ENCODE measurements at regions not wholly inside any gene's neighbourhood (a gene's known extent, or its start where the extent isn't known, plus 50 kb on each side); places are given as distances from the start of the nearest gene placed in this dataset.
A peak's percentile ranks its signal among the peaks of the same experiment; 100 is the strongest.

DNA sequence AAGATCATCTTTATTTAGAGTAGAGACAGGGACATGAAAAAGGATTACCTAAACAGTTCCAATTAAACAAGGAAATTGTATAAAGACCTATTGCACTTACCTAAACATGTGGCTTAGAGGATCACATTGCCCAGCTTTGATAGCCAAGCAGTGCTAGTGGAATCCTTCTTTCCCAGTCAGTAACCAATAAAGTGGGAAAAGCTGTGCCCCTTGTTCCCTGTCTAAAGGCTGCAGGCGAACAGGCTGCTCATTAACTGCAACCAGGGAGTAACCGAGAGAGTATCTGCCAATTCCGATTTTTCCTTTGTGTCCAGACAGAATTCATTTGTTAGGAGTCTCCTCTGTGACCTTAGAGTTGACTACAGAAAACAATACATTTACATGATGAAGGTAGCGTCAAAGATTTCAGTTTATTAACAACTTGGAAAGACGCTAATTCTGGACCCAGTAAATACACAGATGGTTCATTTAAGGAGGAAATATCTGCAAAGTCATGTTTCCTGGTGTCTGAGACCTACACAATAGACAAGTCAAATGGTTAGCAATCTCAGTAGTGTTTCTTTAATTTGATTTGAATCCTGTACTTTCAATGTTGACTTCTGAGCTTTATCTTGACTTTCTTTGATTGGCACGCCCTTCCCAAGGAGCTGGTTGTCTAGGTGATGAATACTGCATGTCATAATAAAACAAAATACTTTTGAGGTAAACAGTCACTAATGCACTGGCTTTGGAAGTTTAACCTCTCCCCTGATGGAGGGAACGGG is 57.3 kb upstream of the MET start:
- DNase-seq = no peak

DNA sequence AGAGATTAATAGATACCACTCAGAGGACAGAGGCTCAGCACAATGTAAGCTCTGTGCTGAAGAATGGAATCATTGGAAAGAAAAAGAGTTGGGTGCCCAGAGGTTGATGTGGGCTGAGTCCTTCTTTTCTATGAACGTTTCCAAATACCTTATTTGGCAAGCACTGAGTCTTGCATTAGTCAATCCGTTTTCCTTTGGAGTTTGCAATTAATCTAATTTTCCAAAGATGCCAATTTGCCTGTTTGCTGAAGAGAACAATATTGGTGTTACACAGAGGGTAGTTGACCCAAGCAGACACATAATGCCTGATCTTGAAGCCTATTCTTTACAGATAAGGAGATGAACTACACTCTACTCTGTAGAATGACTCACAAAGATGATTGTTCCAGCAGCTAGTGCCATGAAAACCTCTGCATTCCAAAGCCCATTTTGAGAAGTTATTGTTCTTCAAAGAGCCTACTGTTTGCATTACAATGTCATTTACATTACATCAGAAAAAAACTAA is 55.4 kb upstream of the MET start:
- DNase-seq = peak; percentile 22

DNA sequence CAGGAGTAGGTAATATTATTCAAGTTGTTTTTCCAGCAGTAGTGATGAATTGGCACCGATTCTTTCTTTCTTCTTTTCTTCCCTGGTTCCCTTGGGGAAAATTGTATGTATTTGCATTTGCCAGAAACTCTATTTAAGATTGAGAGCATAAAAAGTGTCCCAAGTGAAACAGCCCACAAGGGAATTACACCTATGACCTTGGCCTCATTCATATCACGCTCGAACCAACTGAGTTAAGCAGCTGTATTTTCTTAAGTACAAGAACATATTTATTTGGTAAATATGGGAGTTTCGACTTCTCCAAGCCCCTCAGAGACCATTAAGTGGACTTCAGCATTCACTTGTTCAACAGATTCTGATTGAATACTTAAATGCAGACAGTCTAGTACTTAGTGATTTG is 54.1 kb upstream of the MET start:
- DNase-seq = no peak

DNA sequence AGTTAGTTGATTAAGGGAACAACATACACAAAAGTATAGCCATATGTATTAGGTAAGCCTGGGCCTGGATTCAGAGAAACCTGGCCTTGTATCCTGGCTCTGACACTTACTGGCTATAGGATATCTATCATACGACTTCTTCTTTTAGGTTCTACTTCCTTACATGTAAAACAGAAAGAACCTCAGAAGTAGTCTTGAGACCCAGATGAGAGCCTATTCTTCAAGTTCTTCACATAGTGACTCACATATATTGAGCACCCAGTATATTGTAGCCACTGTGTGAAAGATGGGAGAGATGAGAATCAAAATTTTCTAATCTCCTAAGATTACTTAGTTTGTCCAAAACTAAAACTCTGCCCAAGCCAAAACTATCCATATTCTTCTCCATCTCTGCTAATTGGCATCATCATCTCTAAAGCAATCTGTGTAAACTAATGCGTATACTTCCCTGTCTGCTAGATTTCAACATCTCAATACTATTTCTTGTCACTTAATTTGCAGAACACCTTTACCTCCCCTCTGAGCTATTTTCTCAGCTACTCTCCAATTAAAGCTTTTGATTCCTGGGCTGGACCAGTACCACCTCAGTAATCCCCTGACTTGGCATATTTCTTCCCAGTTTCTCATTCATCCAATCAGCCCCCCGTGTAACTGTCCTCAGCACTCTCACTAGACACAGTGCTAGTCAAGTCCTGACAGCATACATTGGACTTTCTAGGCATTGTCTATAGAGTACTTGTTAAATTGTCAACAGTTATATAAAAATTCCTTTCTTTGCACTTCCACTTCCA is 53.5 kb upstream of the MET start:
- DNase-seq = no peak

DNA sequence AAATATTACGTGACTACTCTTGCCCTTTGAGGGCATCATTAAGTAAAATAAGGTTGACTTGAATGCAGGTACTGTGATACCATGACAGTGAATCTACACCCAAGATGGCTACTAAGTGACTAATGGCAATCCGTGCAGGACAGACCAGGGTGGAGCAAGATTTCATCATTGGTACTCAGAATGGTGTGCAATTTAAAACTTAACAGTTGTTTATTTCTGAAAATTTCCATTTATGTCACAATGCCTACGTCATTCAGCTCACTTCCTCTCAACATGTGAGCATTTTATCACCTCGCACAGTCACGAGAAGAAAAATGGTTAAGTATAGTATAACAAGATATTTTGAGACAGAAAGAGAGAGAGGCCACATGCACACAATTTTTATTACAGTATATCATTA is 50.3 kb upstream of the MET start:
- DNase-seq = no peak
